D721Med (cell line): ENCODE measurements at regions not wholly inside any gene's neighbourhood (a gene's known extent, or its start where the extent isn't known, plus 50 kb on each side); places are given as distances from the start of the nearest gene placed in this dataset.
"Not testable (repeated sequence)": the region's sequence is repeated elsewhere in the genome, so short reads cannot be mapped to it uniquely, and the experiment has no call there.

Source experiments
- DNase-seq: peaks from one replicate; pipeline ENCODE4 v3.0.0; 2011; ENCODE audit warnings: low spot score; ENCODE audit not compliant: insufficient read length
- FAIRE-seq: peaks from 2 replicates; lab custom pipeline; 2011; peaks lifted over from hg19 to GRCh38; lab: Jason Lieb, UNC
- TF ChIP-seq, protein P1 (sequence below): IDR thresholded peaks from 2 replicates; pipeline ENCODE4 v1.5.1; 2012; ENCODE audit warnings: mild to moderate bottlenecking, control low read depth; ENCODE audit not compliant: insufficient read depth; ENCODE audit errors: missing control alignments

DNA sequence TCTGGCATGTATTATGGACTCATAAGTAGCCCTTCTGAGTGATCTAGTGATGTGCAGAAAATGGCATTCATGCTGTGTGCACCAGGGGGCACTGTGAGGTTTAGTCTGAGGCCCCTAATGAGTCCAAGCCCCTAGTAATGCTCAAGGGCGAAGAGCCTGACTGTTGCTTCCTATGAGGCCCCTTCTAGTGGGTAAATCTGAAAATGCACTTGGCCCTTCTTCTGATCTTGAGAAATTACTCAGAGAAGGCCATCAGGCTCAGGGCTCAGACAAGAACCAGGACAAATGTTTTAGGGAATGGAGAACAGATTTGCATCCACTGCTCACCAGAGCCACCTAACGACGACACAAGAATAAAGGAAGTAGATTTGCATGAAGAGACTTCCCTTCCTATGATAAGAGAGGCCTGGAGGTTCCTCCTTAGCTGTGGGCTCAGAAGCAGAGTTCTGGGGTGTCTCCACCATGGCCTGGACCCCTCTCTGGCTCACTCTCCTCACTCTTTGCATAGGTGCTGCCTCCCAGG is 75.8 kb downstream of the GGTLC2 start:
- FAIRE-seq (no peak), DNase-seq (no peak)

DNA sequence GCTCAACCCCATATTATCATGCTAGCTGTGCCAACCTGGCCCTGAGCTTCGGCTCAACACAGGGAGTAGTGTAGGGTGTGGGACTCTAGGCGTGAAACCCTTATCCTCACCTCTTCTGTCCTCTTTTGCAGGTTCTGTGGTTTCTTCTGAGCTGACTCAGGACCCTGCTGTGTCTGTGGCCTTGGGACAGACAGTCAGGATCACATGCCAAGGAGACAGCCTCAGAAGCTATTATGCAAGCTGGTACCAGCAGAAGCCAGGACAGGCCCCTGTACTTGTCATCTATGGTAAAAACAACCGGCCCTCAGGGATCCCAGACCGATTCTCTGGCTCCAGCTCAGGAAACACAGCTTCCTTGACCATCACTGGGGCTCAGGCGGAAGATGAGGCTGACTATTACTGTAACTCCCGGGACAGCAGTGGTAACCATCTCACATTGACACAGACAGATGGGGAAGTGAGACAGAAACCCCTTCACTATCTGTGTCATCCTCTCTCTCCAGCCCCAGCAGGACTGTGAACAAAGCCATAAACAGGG is 76.4 kb downstream of the GGTLC2 start:
- TF ChIP-seq, protein P1, sequence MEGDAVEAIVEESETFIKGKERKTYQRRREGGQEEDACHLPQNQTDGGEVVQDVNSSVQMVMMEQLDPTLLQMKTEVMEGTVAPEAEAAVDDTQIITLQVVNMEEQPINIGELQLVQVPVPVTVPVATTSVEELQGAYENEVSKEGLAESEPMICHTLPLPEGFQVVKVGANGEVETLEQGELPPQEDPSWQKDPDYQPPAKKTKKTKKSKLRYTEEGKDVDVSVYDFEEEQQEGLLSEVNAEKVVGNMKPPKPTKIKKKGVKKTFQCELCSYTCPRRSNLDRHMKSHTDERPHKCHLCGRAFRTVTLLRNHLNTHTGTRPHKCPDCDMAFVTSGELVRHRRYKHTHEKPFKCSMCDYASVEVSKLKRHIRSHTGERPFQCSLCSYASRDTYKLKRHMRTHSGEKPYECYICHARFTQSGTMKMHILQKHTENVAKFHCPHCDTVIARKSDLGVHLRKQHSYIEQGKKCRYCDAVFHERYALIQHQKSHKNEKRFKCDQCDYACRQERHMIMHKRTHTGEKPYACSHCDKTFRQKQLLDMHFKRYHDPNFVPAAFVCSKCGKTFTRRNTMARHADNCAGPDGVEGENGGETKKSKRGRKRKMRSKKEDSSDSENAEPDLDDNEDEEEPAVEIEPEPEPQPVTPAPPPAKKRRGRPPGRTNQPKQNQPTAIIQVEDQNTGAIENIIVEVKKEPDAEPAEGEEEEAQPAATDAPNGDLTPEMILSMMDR: no peak
- DNase-seq (no peak), FAIRE-seq (no peak)

More for the DNA sequence above, 75.8 kb downstream of the GGTLC2 start:
- TF ChIP-seq, protein P1: peak; percentile 50

GRCh38 chr22:22721681-22722354 is 77.4 kb downstream of the GGTLC2 start:
- TF ChIP-seq, protein P1: no peak
- DNase-seq: no peak
- FAIRE-seq: no peak

DNA sequence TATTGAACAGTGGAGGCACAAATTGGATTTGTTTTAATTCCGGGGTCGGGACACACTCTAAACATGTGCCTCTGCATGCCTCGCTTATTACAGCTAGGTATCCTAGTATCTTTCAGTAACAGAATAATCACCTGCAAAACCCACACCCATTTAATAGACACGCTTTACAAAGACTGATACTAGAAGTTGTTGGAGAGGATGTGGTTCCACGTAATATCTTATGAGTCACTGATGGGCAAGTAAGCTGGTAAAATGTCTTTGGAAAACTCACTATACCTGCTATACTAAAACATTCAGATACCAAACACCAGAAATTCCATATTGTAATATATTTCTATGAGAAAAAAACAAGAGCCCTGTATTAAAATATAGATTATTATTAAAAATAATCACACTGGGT is 84.0 kb downstream of the GGTLC2 start:
- TF ChIP-seq, protein P1: no peak
- no peak for DNase-seq
- no peak for FAIRE-seq

GRCh38 chr22:22730655-22731373 is 86.4 kb downstream of the GGTLC2 start:
- TF ChIP-seq, protein P1: no peak
- DNase-seq: no peak
- no peak for FAIRE-seq

DNA sequence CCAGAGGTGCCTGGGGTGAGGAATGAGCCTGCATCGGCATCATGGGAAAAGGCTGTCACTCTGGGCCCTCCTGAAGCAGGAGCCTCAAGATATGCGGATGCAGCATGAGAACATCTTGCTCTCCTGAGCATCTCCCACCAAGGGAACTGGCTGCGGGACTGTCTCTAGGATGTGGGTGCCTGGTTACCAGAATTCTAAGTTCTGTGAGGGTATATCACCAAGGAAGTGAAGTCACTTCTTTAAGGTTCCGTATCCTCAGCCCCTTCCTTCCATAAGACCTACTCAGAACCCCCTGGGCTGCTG is 86.9 kb downstream of the GGTLC2 start:
- FAIRE-seq (no peak), DNase-seq (no peak)
- TF ChIP-seq, protein P1: no peak

- not testable (repeated sequence) for FAIRE-seq, DNase-seq
These were observed 88.6 kb downstream of the GGTLC2 start for GRCh38 chr22:22733006-22733405.
